OCI-LY7 (cell line): ENCODE measurements at regions not wholly inside any gene's neighbourhood (a gene's known extent, or its start where the extent isn't known, plus 50 kb on each side); places are given as distances from the start of the nearest gene placed in this dataset.

Experiments
- BruUV-seq: library from RNA; stranded (reverse); fragments of 400-500 nt; replicated peaks from 2 replicates; lab custom pipeline; 2021; lab: Mats Ljungman, UMichigan
- CTCF ChIA-PET: fragments of 300-600 bp; sonication (Branson Sonifier 250); formaldehyde crosslinking; loops from one replicate; lab custom pipeline; 2022; ENCODE audit warnings: antibody characterized with exemption; ENCODE audit not compliant: unreplicated experiment; lab: Charles Lee
- POLR2A ChIA-PET: fragments of 300-600 bp; sonication (Branson Sonifier 250); formaldehyde crosslinking; loops from one replicate; lab custom pipeline; 2022; ENCODE audit warnings: antibody characterized with exemption; lab: Charles Lee
- DNase-seq: peaks from one replicate; pipeline ENCODE4 v3.0.0-alpha.2; 2015; ENCODE audit warnings: low spot score
- H2AFZ ChIP-seq: fragments of 200-600 bp; sonication (generic), shearing (Covaris generic); 2 replicates; pipeline ENCODE4 v1.6.1; 2014; ENCODE audit warnings: mild to moderate bottlenecking, antibody characterized with exemption, low read length, moderate library complexity
- H3K27ac ChIP-seq: fragments of 200-600 bp; sonication (generic); 2 replicates; pipeline ENCODE4 v1.5.1; 2014; ENCODE audit warnings: mixed run types, low read depth, mild to moderate bottlenecking, moderate library complexity, low read length, inconsistent platforms; ENCODE audit not compliant: poor library complexity, severe bottlenecking
- H3K36me3 ChIP-seq: fragments of 200-600 bp; sonication (generic); 2 replicates; pipeline ENCODE4 v1.6.1; 2014; ENCODE audit warnings: mild to moderate bottlenecking, antibody characterized with exemption, low read length, moderate library complexity, mixed read lengths; ENCODE audit not compliant: insufficient read depth
- H3K4me1 ChIP-seq: fragments of 200-600 bp; sonication (generic); 2 replicates; pipeline ENCODE4 v1.5.1; 2014; ENCODE audit warnings: mild to moderate bottlenecking, low read length; ENCODE audit not compliant: insufficient read depth, poor library complexity, severe bottlenecking
- H3K4me2 ChIP-seq: fragments of 200-600 bp; sonication (generic); 2 replicates; pipeline ENCODE4 v1.6.1; 2014; ENCODE audit warnings: mild to moderate bottlenecking, low read length
- H3K4me3 ChIP-seq: fragments of 200-600 bp; sonication (generic); 2 replicates; pipeline ENCODE4 v1.5.1; 2014; ENCODE audit warnings: mild to moderate bottlenecking, low read depth, low read length; ENCODE audit not compliant: poor library complexity, severe bottlenecking
- H3K79me2 ChIP-seq: fragments of 200-600 bp; sonication (generic); 2 replicates; pipeline ENCODE4 v1.6.1; 2016; ENCODE audit warnings: low read depth, mild to moderate bottlenecking, low read length, moderate library complexity, mixed read lengths; ENCODE audit not compliant: insufficient read depth
- H3K9me2 ChIP-seq: fragments of 200-600 bp; sonication (generic); 2 replicates; pipeline ENCODE4 v1.6.1; 2016; ENCODE audit warnings: mild to moderate bottlenecking, low read length, mixed read lengths; ENCODE audit not compliant: insufficient read depth
- H3K9me3 ChIP-seq: fragments of 200-600 bp; sonication (generic); 2 replicates; pipeline ENCODE4 v1.6.1; 2014; ENCODE audit warnings: mild to moderate bottlenecking, mixed run types, low read length, mixed read lengths
- H4K20me1 ChIP-seq: fragments of 200-600 bp; sonication (generic); 2 replicates; pipeline ENCODE4 v1.6.1; 2014; ENCODE audit warnings: mild to moderate bottlenecking, antibody characterized with exemption, low read length, moderate library complexity, mixed read lengths; ENCODE audit not compliant: insufficient read depth
- CTCF ChIP-seq: fragments of 200-600 bp; sonication (generic); conservative IDR thresholded peaks from 2 replicates; pipeline ENCODE4 v1.5.1; 2014; ENCODE audit warnings: mild to moderate bottlenecking, antibody characterized with exemption, low read length, moderate library complexity, mixed read lengths
- EZH2phosphoT487 ChIP-seq: fragments of 200-600 bp; sonication (generic); IDR thresholded peaks from 2 replicates; pipeline ENCODE4 v1.6.1; 2018; ENCODE audit warnings: low read depth, borderline replicate concordance, mild to moderate bottlenecking, mixed run types, antibody characterized with exemption, low read length, moderate library complexity, mixed read lengths
- intact Hi-C: fragments of 100-400 bp; cut with micrococcal nuclease; formaldehyde crosslinking; loops from one replicate; pipeline ENCODE4 v1.10.0; 2022; ENCODE audit not compliant: unreplicated experiment

GRCh38 chr2:126995621-126996377 is 97.1 kb downstream of the TEX51 start:
- H3K4me1 ChIP-seq = no peaks in the 10 kb centered on the region

GRCh38 chr2:126996378-126996699 is 97.6 kb downstream of the TEX51 start:
- POLR2A ChIA-PET = no interaction called here
- intact Hi-C loops = no loop called here
- CTCF ChIA-PET = no interaction called here
- H3K4me2 ChIP-seq = no peak overlapping the region
- no peak overlapping the region for H2AFZ ChIP-seq
- no peak for DNase-seq
- TF ChIP-seq EZH2phosphoT487 = no peak
- no peak for TF ChIP-seq CTCF
- no TSS peak for BruUV-seq
- no peaks in the 10 kb centered on the region for H3K9me3 ChIP-seq
- no peak overlapping the region for H3K27ac ChIP-seq
- H3K36me3 ChIP-seq = no peaks in the 10 kb centered on the region
- H3K9me2 ChIP-seq = no peaks in the 10 kb centered on the region
- no peaks in the 10 kb centered on the region for H4K20me1 ChIP-seq
- H3K4me1 ChIP-seq = no peaks in the 10 kb centered on the region
- H3K4me3 ChIP-seq = no peak overlapping the region
- no peaks in the 10 kb centered on the region for H3K79me2 ChIP-seq

More at GRCh38 chr2:126995621-126996377, 97.1 kb downstream of the TEX51 start:
- POLR2A ChIA-PET = no interaction called here
- no peak for DNase-seq
- Histone ChIP-seq H3K27ac (no peak overlapping the region), H3K36me3 (no peaks in the 10 kb centered on the region), H4K20me1 (no peaks in the 10 kb centered on the region), H3K79me2 (no peaks in the 10 kb centered on the region), H3K9me3 (no peaks in the 10 kb centered on the region), H3K4me3 (no peak overlapping the region), H3K9me2 (no peaks in the 10 kb centered on the region), H2AFZ (no peak overlapping the region), H3K4me2 (no peak overlapping the region)
- CTCF ChIA-PET = no interaction called here
- intact Hi-C loops = no loop called here
- TF ChIP-seq CTCF (peak; percentile 29; the same call in 1 of the 2 replicates), EZH2phosphoT487 (no peak)
- no TSS peak for BruUV-seq
